GM18861 (cell line): ENCODE measurements at regions not wholly inside any gene's neighbourhood (a gene's known extent, or its start where the extent isn't known, plus 50 kb on each side); places are given as distances from the start of the nearest gene placed in this dataset.

Experiments used
- ATAC-seq: cut with Tn5 transposase; IDR thresholded peaks from one replicate; pipeline ENCODE4 v1.9.1; 2021; ENCODE audit not compliant: unreplicated experiment

DNA sequence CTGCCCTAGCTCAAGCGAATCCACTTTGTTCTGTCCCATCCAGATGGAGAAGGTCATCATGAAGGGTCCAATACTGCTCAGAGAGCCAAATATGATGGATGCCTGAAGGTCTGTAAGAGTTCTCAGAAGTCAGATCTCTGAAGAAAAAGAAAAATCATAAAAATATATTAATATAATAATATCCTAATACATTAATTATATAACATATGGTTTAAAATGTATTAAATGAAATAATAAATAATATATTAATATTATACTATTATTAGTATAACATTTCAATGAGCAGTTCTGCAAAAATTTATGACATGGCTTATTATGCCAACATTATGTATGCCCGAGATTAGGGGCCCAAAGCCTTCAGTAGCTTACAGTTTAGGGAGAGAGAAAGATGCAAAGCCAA lies 78.2 kb upstream of the GPR12 start:
- ATAC-seq: no peak

GRCh38 chr13:26837997-26838396 lies 77.4 kb upstream of the GPR12 start:
- ATAC-seq: no peak

GRCh38 chr13:26837102-26837501 lies 76.5 kb upstream of the GPR12 start:
- no peak for ATAC-seq

GRCh38 chr13:26836626-26837025 lies 76.0 kb upstream of the GPR12 start:
- ATAC-seq: no peak

- no peak for ATAC-seq
Observed at GRCh38 chr13:26834646-26835045, 74.1 kb upstream of the GPR12 start.

- no peak for ATAC-seq
Observed at GRCh38 chr13:26831336-26831908, 70.8 kb upstream of the GPR12 start.

DNA sequence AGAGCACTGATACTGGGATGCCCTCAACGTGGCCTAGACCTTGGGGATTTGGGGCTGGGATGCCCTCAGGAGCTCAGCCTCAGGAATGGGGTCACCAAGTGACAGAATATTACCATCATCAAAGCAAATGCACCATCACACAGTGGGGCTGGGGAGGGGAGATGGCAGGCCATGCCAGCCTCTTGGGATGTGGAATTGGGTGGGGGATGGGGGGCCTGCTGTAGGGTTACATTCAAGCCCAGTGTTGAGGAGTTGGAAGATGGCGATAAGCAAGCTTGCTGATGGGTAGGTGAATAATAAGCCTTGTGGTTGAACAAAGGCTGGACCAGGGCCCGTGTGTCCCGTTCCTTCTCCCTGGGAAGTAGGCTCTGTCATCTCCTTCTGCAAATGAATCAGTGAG lies 69.1 kb upstream of the GPR12 start:
- ATAC-seq: no peak

DNA sequence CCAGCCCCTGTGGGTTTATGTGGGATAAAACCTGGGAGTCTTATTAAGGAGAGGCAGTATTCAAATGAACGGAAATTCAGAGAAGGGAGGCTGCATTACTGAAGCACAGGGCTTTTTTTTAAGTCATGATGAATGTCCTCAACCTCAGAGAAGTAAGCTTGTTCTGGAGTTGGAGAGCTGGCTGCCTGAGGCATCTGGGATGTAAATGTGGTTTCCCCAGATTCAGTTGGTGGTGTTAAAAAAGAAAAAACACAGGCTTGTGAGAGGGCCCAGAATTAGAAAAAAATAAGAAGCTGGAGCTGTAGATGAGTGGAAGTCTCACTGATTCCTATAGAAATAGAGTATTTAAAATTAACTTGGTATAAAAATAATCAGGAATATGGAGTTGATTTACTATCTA lies 64.0 kb upstream of the GPR12 start:
- no peak for ATAC-seq

- ATAC-seq: no peak
Observed at GRCh38 chr13:26822146-26822545, 61.6 kb upstream of the GPR12 start.

DNA sequence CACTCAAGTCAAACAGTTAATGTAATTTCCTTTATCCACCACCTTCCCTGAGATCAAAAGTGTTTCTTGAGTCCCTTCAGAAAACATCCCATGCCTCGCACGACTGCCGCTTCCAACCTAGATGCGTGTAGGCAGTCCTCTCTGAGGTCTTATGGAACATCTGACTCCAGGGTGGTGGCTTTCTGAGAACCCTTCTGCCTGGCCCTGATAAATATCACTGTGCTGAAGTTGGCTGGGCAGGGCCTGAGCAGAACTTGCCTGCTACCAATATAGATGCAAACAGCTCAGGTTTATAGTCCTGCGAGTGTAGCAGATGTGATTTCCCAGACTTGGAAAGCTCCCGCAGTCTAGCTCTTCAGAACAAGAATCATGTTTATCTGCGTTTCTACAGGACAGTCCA lies 61.1 kb upstream of the GPR12 start:
- no peak for ATAC-seq

GRCh38 chr13:26820871-26821270 lies 60.3 kb upstream of the GPR12 start:
- ATAC-seq: no peak

DNA sequence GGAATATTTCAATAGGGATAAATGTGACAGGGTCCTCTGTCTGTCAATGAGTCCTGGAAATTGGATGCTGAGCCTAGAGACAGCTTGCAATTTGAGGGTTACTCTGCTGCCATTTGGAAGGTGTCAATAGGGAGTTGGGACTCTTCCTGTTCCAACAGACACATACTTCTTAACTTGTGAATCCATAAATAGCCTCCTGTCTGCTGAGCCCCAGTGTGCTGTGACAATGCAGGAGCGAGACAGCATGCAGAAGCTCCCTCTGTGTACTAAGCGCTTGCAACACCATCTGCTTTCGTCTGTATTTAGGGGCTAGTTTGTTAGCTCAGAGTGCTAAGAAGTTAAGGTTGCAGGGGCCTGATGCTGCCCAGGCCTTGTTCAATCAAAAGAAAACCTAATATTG lies 58.5 kb upstream of the GPR12 start:
- ATAC-seq: no peak

GRCh38 chr13:26816881-26817280 lies 56.3 kb upstream of the GPR12 start:
- ATAC-seq: no peak

- ATAC-seq: no peak
Observed at GRCh38 chr13:26813980-26814348, 53.4 kb upstream of the GPR12 start.

DNA sequence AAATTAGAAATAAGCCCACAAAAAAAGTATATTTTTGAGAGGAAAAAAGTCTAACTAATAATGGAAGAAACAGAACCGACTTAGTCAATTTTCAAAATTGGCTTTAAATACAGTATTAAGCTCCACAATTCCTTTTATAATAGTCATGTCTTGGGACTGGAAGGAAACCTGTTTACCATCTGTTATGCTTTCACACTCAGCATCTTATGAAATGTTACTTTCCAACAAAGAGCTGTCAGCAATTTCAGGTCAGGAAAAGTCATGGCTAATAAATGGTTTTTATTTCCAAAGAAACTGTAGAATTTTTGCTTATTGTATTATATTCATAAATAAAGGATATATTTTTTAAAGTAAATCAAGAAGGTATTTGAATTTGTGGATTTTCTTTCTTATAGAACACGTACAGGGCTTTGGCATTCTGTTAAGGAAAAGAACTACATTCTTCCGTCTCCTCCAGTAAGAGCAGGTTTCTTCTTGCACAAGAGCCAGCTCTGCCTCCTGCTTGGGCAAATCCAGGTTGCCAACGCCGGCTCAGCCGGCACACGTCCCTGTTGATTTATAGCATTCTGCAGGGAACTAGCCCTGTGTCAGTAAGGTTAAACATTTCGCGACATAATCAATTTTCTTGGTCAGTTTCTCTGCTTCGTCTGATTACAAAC lies 52.9 kb upstream of the GPR12 start:
- ATAC-seq: no peak

- no peak for ATAC-seq
Observed at GRCh38 chr13:26811581-26811980, 51.0 kb upstream of the GPR12 start.
